Panc1 (cell line): ENCODE measurements at regions not wholly inside any gene's neighbourhood (a gene's known extent, or its start where the extent isn't known, plus 50 kb on each side); places are given as distances from the start of the nearest gene placed in this dataset.

Experiments
- ATAC-seq: fragments of 200-7000 bp; cut with Tn5 transposase; 2 replicates; pipeline ENCODE4 v1.9.1; 2020; ENCODE audit warnings: mild to moderate bottlenecking, moderate library complexity
- BruUV-seq: library from RNA; stranded (reverse); fragments of 400-500 nt; replicated peaks from 2 replicates; lab custom pipeline; 2021; lab: Mats Ljungman, UMichigan
- CTCF ChIA-PET: fragments of 300-600 bp; sonication (Branson Sonifier 250); formaldehyde crosslinking; loops from one replicate; lab custom pipeline; 2022; ENCODE audit warnings: antibody characterized with exemption; lab: Charles Lee
- POLR2A ChIA-PET: fragments of 300-600 bp; sonication (Branson Sonifier 250); formaldehyde crosslinking; loops from one replicate; lab custom pipeline; 2022; ENCODE audit warnings: antibody characterized with exemption; lab: Charles Lee
- DNase-seq: peaks from one replicate; pipeline ENCODE4 v3.0.0-alpha.2; 2010; ENCODE audit warnings: low read depth, low spot score
- H3K27ac ChIP-seq: 2 replicates; pipeline ENCODE4 v1.5.1; 2011; ENCODE audit warnings: mild to moderate bottlenecking, low read length, inconsistent platforms
- H3K27me3 ChIP-seq: fragments of 200-500 bp; sonication (Bioruptor generic); 2 replicates; pipeline ENCODE4 v1.6.0; 2014; ENCODE audit warnings: low read length, inconsistent platforms; ENCODE audit not compliant: control insufficient read depth, insufficient read depth
- H3K36me3 ChIP-seq: fragments of 200-500 bp; sonication (Bioruptor generic); 2 replicates; pipeline ENCODE4 v1.5.1; 2014; ENCODE audit warnings: inconsistent platforms, mild to moderate bottlenecking, low read length, moderate library complexity; ENCODE audit not compliant: control insufficient read depth, insufficient read depth
- H3K4me1 ChIP-seq: 2 replicates; pipeline ENCODE4 v1.5.1; 2011; ENCODE audit warnings: inconsistent platforms, mild to moderate bottlenecking, low read length, moderate library complexity; ENCODE audit not compliant: control insufficient read depth, insufficient read depth
- H3K4me3 ChIP-seq, 2 experiments: 2 replicates each; pipeline ENCODE4 v1.5.1; 2011 to 2012; ENCODE audit warnings: low read depth in 2 of 2, low read length in 2 of 2, mild to moderate bottlenecking in 2 of 2, inconsistent platforms in 1 of 2, moderate library complexity in 1 of 2
- H3K9me3 ChIP-seq: fragments of 200-500 bp; sonication (Bioruptor generic); 2 replicates; pipeline ENCODE4 v1.5.1; 2014; ENCODE audit warnings: low read depth, mild to moderate bottlenecking, inconsistent platforms, low read length, moderate library complexity; ENCODE audit not compliant: control insufficient read depth, insufficient read depth
- POLR2AphosphoS5 ChIP-seq: IDR thresholded peaks from 2 replicates; pipeline ENCODE4 v1.6.1; 2012; ENCODE audit warnings: mild to moderate bottlenecking, low read depth, low read length, moderate library complexity
- SIN3A ChIP-seq: IDR thresholded peaks from 2 replicates; pipeline ENCODE4 v1.6.1; 2012; ENCODE audit warnings: low read depth, mild to moderate bottlenecking, low read length, moderate library complexity, borderline replicate concordance; ENCODE audit not compliant: insufficient read depth
- TCF7L2 ChIP-seq: IDR thresholded peaks from 2 replicates; pipeline ENCODE4 v1.6.1; 2011; ENCODE audit warnings: mild to moderate bottlenecking, low read depth, low read length, inconsistent platforms
- in situ Hi-C: cut with HindIII; loops from 2 replicates; pipeline ENCODE4 v1.10.0; 2016; ENCODE audit warnings: low sequenced_read_pairs, low pct_unique_long_range_greater_than_20kb
- intact Hi-C: fragments of 100-400 bp; cut with micrococcal nuclease; formaldehyde crosslinking; loops from one replicate; pipeline ENCODE4 v1.10.0; 2022; ENCODE audit not compliant: unreplicated experiment
- TF ChIP-seq, protein P1 (sequence below), 2 experiments: IDR thresholded peaks; 2 replicates each; pipeline ENCODE4 v1.6.1; 2011 to 2012; ENCODE audit warnings: low read depth in 2 of 2, control low read depth in 1 of 2, low read length in 1 of 2, mild to moderate bottlenecking in 1 of 2, moderate library complexity in 1 of 2; ENCODE audit not compliant: insufficient read depth in 1 of 2
- TF ChIP-seq, protein P2 (sequence below): fragments of 450-650 bp; IDR thresholded peaks from 2 replicates; pipeline ENCODE4 v1.5.1; 2017; ENCODE audit warnings: mild to moderate bottlenecking

DNA sequence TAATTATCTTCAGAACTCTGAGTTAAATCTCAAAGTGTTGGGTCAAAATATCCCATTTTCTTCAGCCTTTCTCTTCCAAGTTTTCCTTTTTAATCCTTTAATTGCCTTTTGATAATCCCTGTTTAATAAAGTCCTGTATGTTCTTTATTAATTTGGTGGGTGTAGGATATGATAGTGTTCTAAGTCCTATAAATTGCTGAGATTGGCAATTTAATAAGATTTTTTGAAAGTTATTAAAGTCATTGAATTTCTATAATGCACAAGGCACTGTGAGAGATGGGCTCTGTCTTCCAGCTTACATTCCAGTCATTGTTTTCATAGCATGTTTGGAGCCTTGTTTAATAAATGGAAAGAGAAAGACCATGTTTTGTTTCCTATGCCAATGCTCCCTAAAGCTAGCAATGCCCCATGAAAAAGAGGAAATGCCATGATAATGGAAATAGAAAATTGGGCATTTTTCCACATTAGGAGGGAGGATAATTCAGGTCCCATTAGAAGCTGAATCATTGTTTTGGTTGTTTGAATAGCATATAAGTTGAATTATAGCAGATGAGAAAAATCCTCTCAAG lies 404.8 kb downstream of the CD109 start:
- H3K27ac ChIP-seq: no peak overlapping the region
- H3K4me3 ChIP-seq: no peak overlapping the region
- intact Hi-C loops: no loop called here
- BruUV-seq: no TSS peak
- DNase-seq: no peak
- TF ChIP-seq TCF7L2 (no peak), SIN3A (no peak), POLR2AphosphoS5 (no peak)
- TF ChIP-seq, protein P1, sequence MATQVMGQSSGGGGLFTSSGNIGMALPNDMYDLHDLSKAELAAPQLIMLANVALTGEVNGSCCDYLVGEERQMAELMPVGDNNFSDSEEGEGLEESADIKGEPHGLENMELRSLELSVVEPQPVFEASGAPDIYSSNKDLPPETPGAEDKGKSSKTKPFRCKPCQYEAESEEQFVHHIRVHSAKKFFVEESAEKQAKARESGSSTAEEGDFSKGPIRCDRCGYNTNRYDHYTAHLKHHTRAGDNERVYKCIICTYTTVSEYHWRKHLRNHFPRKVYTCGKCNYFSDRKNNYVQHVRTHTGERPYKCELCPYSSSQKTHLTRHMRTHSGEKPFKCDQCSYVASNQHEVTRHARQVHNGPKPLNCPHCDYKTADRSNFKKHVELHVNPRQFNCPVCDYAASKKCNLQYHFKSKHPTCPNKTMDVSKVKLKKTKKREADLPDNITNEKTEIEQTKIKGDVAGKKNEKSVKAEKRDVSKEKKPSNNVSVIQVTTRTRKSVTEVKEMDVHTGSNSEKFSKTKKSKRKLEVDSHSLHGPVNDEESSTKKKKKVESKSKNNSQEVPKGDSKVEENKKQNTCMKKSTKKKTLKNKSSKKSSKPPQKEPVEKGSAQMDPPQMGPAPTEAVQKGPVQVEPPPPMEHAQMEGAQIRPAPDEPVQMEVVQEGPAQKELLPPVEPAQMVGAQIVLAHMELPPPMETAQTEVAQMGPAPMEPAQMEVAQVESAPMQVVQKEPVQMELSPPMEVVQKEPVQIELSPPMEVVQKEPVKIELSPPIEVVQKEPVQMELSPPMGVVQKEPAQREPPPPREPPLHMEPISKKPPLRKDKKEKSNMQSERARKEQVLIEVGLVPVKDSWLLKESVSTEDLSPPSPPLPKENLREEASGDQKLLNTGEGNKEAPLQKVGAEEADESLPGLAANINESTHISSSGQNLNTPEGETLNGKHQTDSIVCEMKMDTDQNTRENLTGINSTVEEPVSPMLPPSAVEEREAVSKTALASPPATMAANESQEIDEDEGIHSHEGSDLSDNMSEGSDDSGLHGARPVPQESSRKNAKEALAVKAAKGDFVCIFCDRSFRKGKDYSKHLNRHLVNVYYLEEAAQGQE (IDR thresholded peaks at IDR 0.05; ENCODE audit: insufficient read depth in 1 of 2, low read depth in 2 of 2, low read length in 1 of 2): no peak
- TF ChIP-seq, protein P2, sequence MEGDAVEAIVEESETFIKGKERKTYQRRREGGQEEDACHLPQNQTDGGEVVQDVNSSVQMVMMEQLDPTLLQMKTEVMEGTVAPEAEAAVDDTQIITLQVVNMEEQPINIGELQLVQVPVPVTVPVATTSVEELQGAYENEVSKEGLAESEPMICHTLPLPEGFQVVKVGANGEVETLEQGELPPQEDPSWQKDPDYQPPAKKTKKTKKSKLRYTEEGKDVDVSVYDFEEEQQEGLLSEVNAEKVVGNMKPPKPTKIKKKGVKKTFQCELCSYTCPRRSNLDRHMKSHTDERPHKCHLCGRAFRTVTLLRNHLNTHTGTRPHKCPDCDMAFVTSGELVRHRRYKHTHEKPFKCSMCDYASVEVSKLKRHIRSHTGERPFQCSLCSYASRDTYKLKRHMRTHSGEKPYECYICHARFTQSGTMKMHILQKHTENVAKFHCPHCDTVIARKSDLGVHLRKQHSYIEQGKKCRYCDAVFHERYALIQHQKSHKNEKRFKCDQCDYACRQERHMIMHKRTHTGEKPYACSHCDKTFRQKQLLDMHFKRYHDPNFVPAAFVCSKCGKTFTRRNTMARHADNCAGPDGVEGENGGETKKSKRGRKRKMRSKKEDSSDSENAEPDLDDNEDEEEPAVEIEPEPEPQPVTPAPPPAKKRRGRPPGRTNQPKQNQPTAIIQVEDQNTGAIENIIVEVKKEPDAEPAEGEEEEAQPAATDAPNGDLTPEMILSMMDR: no peak
- H3K9me3 ChIP-seq: no peaks in the 10 kb centered on the region
- POLR2A ChIA-PET: no interaction called here
- in situ Hi-C loops: no loop called here
- no peaks in the 10 kb centered on the region for H3K4me1 ChIP-seq
- H3K36me3 ChIP-seq: no peaks in the 10 kb centered on the region
- H3K27me3 ChIP-seq: no peaks in the 10 kb centered on the region
- no peak for ATAC-seq
- CTCF ChIA-PET: no interaction called here

DNA sequence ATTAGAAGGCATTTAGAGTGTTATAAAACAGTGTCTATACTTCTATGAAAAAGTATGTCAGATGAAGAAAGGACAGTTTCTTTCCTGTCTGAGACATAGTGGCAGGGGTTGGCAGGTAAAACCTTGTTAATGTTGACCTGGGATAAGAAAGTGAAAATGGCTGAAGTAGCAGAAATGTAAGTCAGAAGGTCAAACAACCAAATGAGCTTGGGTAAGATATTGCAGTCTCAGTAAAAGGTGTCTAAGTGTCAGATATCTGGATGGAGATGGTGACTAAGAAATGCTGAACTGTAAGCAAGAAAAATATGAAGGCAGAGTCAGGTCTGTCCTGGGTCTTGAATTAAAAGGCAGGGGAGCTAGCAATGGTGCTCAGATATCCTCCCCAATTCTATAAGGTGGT lies 400.3 kb downstream of the CD109 start:
- BruUV-seq: no TSS peak
- Histone ChIP-seq H3K9me3 (no peaks in the 10 kb centered on the region), H3K27me3 (no peaks in the 10 kb centered on the region), H3K4me3 (no peak overlapping the region), H3K4me1 (no peaks in the 10 kb centered on the region), H3K27ac (no peak overlapping the region), H3K36me3 (no peaks in the 10 kb centered on the region)
- no peak for DNase-seq
- intact Hi-C loops: no loop called here
- POLR2A ChIA-PET: interaction anchor here (0.6 kb wide), 1 partner anchor 131 kb away, joined by 3 read pairs; no protein-coding TSS in a partner anchor
- CTCF ChIA-PET: no interaction called here
- in situ Hi-C loops: no loop called here
- no peak for ATAC-seq
- TF ChIP-seq, protein P1 (IDR thresholded peaks at IDR 0.05; ENCODE audit: insufficient read depth in 1 of 2, low read depth in 2 of 2, low read length in 1 of 2): no peak
- TF ChIP-seq POLR2AphosphoS5 (no peak), SIN3A (no peak), TCF7L2 (no peak)
- TF ChIP-seq, protein P2: no peak
